Trophoblast cell (in vitro differentiated cells and primary cell): ENCODE measurements at regions not wholly inside any gene's neighbourhood (a gene's known extent, or its start where the extent isn't known, plus 50 kb on each side); places are given as distances from the start of the nearest gene placed in this dataset.

Experiments
- DNase-seq, 2 donors: peaks; one replicate each; pipeline ENCODE4 v3.0.0-alpha.2; 2016
- H2AFZ ChIP-seq: 2 replicates; pipeline ENCODE4 v1.6.1; 2013; ENCODE audit warnings: low read length, moderate library complexity, mild to moderate bottlenecking; ENCODE audit not compliant: insufficient read depth, poor library complexity
- H2AK5ac ChIP-seq: 2 replicates; pipeline ENCODE4 v1.6.1; 2013; ENCODE audit warnings: mild to moderate bottlenecking, low read length
- H2BK120ac ChIP-seq: 2 replicates; pipeline ENCODE4 v1.6.1; 2013; ENCODE audit warnings: low read length, mild to moderate bottlenecking, moderate library complexity; ENCODE audit not compliant: insufficient read depth, poor library complexity
- H2BK12ac ChIP-seq: 2 replicates; pipeline ENCODE4 v1.6.1; 2013; ENCODE audit warnings: mild to moderate bottlenecking, low read length, moderate library complexity
- H2BK5ac ChIP-seq: 2 replicates; pipeline ENCODE4 v1.6.1; 2013; ENCODE audit warnings: low read length, low read depth, moderate library complexity, mild to moderate bottlenecking; ENCODE audit not compliant: poor library complexity
- H3K14ac ChIP-seq: 2 replicates; pipeline ENCODE4 v1.6.1; 2013; ENCODE audit warnings: mild to moderate bottlenecking, low read length
- H3K18ac ChIP-seq: 2 replicates; pipeline ENCODE4 v1.6.1; 2013; ENCODE audit warnings: mild to moderate bottlenecking, low read length
- H3K23ac ChIP-seq: 2 replicates; pipeline ENCODE4 v1.6.1; 2013; ENCODE audit warnings: low read length
- H3K27ac ChIP-seq: 2 replicates; pipeline ENCODE4 v1.5.1; 2013; ENCODE audit warnings: low read depth, mild to moderate bottlenecking, inconsistent platforms, low read length, moderate library complexity
- H3K27me3 ChIP-seq: 2 replicates; pipeline ENCODE4 v1.6.1; 2013; ENCODE audit warnings: inconsistent platforms, mild to moderate bottlenecking, low read length, moderate library complexity; ENCODE audit not compliant: insufficient read depth
- H3K36me3 ChIP-seq, 2 experiments: 1 replicate in 1 of 2; 2 replicates in 1 of 2; pipeline ENCODE4 v1.6.1; 2013; ENCODE audit warnings: low read length in 2 of 2, mild to moderate bottlenecking in 2 of 2, moderate library complexity in 1 of 2; ENCODE audit not compliant: insufficient read depth in 2 of 2, control insufficient read depth in 1 of 2
- H3K4ac ChIP-seq: 2 replicates; pipeline ENCODE4 v1.6.1; 2013; ENCODE audit warnings: low read depth, mild to moderate bottlenecking, low read length, moderate library complexity
- H3K4me1 ChIP-seq, 2 experiments: 1 replicate in 1 of 2; 2 replicates in 1 of 2; pipeline ENCODE4 v1.6.1; 2013; ENCODE audit warnings: low read length in 2 of 2, mild to moderate bottlenecking in 2 of 2, moderate library complexity in 1 of 2; ENCODE audit not compliant: insufficient read depth in 2 of 2, control insufficient read depth in 1 of 2
- H3K4me2 ChIP-seq: 2 replicates; pipeline ENCODE4 v1.6.1; 2013; ENCODE audit warnings: inconsistent platforms, mild to moderate bottlenecking, low read length, moderate library complexity
- H3K4me3 ChIP-seq: 2 replicates; pipeline ENCODE4 v1.5.1; 2013; ENCODE audit warnings: mild to moderate bottlenecking, low read depth, low read length, inconsistent platforms
- H3K79me1 ChIP-seq: one replicate; pipeline ENCODE4 v1.6.1; 2013; ENCODE audit warnings: low read length
- H3K79me2 ChIP-seq: 2 replicates; pipeline ENCODE4 v1.6.1; 2013; ENCODE audit warnings: low read length, mild to moderate bottlenecking; ENCODE audit not compliant: control insufficient read depth, insufficient read depth, poor library complexity
- H3K9ac ChIP-seq: 2 replicates; pipeline ENCODE4 v1.6.1; 2013; ENCODE audit warnings: mild to moderate bottlenecking, low read length
- H3K9me3 ChIP-seq: 2 replicates; pipeline ENCODE4 v1.6.1; 2013; ENCODE audit warnings: low read depth, mild to moderate bottlenecking, control low read depth, inconsistent platforms, low read length; ENCODE audit not compliant: insufficient read depth
- H4K12ac ChIP-seq: 2 replicates; pipeline ENCODE4 v1.6.1; 2013; ENCODE audit warnings: low read depth, mild to moderate bottlenecking, low read length, moderate library complexity
- H4K8ac ChIP-seq: 2 replicates; pipeline ENCODE4 v1.6.1; 2013; ENCODE audit warnings: low read depth, mild to moderate bottlenecking, low read length, moderate library complexity
- H4K91ac ChIP-seq: one replicate; pipeline ENCODE4 v1.6.1; 2013; ENCODE audit warnings: low read depth, mild to moderate bottlenecking, low read length, moderate library complexity
- WGBS: extraction: QIAGEN DNeasy Blood & Tissue Kit; methylation state at CpG from one replicate; pipeline ENCODE4 v1.1.7; 2013; ENCODE audit warnings: missing lambda C conversion rate; ENCODE audit not compliant: insufficient read length, insufficient coverage; ENCODE audit errors: extremely low coverage; 5-methylcytosine and 5-hydroxymethylcytosine counted together

DNA sequence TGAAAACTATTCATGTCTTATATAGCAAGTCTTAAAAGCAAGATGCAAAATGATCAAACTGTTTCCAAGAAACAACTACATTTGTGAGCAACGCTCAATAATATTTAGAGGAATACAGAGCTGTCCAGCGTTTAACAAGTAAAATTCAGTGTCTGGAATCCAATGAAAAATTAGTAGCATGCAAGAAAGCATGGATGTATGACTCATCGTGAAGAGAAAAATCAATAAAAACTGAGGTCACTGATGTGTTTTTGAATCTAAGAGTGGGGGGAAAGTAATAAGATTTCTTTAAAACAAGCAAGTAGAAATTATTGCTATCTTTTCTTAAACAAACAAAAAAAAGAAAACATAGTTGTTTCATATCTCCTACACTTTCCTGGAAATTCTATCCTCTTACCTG, 600.3 kb upstream of the GOLIM4 start:
- no peak overlapping the region for H2AFZ ChIP-seq
- no peak overlapping the region for H4K8ac ChIP-seq
- no peaks in the 10 kb centered on the region for H3K27me3 ChIP-seq
- no peaks in the 10 kb centered on the region for H3K9me3 ChIP-seq
- no peak for DNase-seq
- H3K79me1 ChIP-seq, result no peaks in the 10 kb centered on the region
- H3K4me1 ChIP-seq, result no peaks in the 10 kb centered on the region
- H3K14ac ChIP-seq, result no peak overlapping the region
- H4K12ac ChIP-seq, result no peak overlapping the region
- no peaks in the 10 kb centered on the region for H3K79me2 ChIP-seq
- no peak overlapping the region for H2BK120ac ChIP-seq
- no CpG with 5 or more reads among the region's 3 CpGs for WGBS
- no peak overlapping the region for H3K4me3 ChIP-seq
- no peak overlapping the region for H3K4me2 ChIP-seq
- H3K9ac ChIP-seq, result no peak overlapping the region
- no peak overlapping the region for H2AK5ac ChIP-seq
- no peak overlapping the region for H4K91ac ChIP-seq
- H3K4ac ChIP-seq, result no peak overlapping the region
- no peak overlapping the region for H3K27ac ChIP-seq
- H3K18ac ChIP-seq, result no peak overlapping the region
- H2BK12ac ChIP-seq, result no peak overlapping the region
- H3K36me3 ChIP-seq, result no peaks in the 10 kb centered on the region
- no peak overlapping the region for H3K23ac ChIP-seq
- H2BK5ac ChIP-seq, result no peak overlapping the region

DNA sequence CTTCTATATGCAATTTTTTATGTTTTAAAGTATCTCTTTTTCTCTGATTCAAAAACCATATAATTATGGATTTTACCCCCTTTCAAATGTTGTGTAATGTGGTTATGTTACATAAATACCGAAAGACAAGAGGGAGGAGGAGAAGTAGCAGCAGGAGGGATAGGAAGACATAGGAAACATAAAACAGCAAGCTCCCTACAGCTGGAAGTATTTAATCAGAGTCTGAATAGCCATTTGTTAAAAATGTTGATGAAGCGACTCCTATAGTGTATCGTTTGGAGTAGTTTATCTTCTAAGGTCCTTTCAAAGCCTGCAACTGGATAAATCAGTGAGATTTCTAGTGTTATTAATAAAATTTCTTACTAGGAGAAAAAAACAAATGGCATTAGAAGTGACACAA, 598.1 kb upstream of the GOLIM4 start:
- no peak overlapping the region for H4K12ac ChIP-seq
- no peak overlapping the region for H3K14ac ChIP-seq
- no peak overlapping the region for H3K4me2 ChIP-seq
- no peak overlapping the region for H3K9ac ChIP-seq
- no peak overlapping the region for H4K8ac ChIP-seq
- H3K79me1 ChIP-seq, result no peaks in the 10 kb centered on the region
- H3K4me1 ChIP-seq, result no peaks in the 10 kb centered on the region
- no peak overlapping the region for H3K27ac ChIP-seq
- no CpG with 5 or more reads among the region's 3 CpGs for WGBS
- H2BK12ac ChIP-seq, result no peak overlapping the region
- H2BK5ac ChIP-seq, result no peak overlapping the region
- H3K4ac ChIP-seq, result no peak overlapping the region
- H3K27me3 ChIP-seq, result no peaks in the 10 kb centered on the region
- no peaks in the 10 kb centered on the region for H3K9me3 ChIP-seq
- no peak overlapping the region for H3K23ac ChIP-seq
- H3K79me2 ChIP-seq, result no peaks in the 10 kb centered on the region
- no peak overlapping the region for H3K4me3 ChIP-seq
- H2BK120ac ChIP-seq, result no peak overlapping the region
- H3K36me3 ChIP-seq, result no peaks in the 10 kb centered on the region
- no peak overlapping the region for H4K91ac ChIP-seq
- H2AK5ac ChIP-seq, result no peak overlapping the region
- no peak for DNase-seq
- no peak overlapping the region for H2AFZ ChIP-seq
- no peak overlapping the region for H3K18ac ChIP-seq

DNA sequence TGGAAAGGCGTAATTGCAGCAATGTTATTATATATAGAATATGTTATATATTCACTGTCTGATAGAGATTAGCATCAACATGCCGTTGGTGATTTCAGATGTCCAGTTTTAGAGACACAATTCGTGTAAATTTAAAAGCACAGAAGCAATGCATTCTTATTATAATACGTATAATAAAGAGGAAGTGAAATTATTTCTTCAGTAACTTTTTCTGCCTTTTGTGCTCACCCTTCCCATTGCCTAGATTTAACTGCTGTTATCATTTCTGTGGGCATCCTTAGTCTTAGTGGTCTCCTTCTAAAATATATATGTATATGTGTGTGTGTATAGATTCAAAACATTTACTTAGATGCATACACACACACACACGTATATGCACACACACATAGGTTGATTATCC, 592.5 kb upstream of the GOLIM4 start:
- Histone ChIP-seq H3K79me1 (no peaks in the 10 kb centered on the region), H4K12ac (no peak overlapping the region), H4K8ac (no peak overlapping the region), H3K4me3 (no peak overlapping the region), H2BK12ac (no peak overlapping the region), H3K27me3 (no peaks in the 10 kb centered on the region), H3K18ac (no peak overlapping the region), H3K9me3 (no peaks in the 10 kb centered on the region), H3K4me2 (no peak overlapping the region), H3K9ac (no peak overlapping the region), H2BK5ac (no peak overlapping the region), H2AFZ (no peak overlapping the region), H3K36me3 (no peaks in the 10 kb centered on the region), H4K91ac (no peak overlapping the region), H3K4me1 (no peaks in the 10 kb centered on the region), H3K79me2 (no peaks in the 10 kb centered on the region), H3K4ac (no peak overlapping the region), H3K27ac (no peak overlapping the region), H2AK5ac (no peak overlapping the region), H3K23ac (no peak overlapping the region), H2BK120ac (no peak overlapping the region), H3K14ac (no peak overlapping the region)
- no CpG with 5 or more reads among the region's 5 CpGs for WGBS
- DNase-seq, result no peak

DNA sequence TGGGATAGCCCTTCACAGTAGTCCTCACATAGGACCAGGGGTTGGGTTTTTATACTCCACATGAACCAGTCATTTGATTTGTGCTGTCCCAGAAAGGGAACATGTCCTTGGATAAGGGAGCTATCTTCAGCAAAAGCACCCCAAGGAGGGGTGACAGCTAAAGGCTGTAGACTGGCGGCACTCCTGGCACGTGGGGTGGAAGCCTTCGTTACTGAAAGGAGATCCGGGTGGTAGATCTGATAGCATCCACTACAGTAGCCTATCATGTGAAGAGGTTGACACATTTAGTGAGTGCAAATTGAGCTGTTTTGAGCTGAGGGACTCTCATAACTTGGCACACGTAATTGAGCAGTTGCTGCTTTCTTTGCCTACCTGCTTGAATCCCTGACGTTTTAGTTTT, 588.8 kb upstream of the GOLIM4 start:
- H3K9me3 ChIP-seq, result no peaks in the 10 kb centered on the region
- H2AK5ac ChIP-seq, result no peak overlapping the region
- DNase-seq, result no peak
- H2BK12ac ChIP-seq, result no peak overlapping the region
- H3K18ac ChIP-seq, result no peak overlapping the region
- H3K4me1 ChIP-seq, result no peaks in the 10 kb centered on the region
- H3K27me3 ChIP-seq, result no peaks in the 10 kb centered on the region
- H4K8ac ChIP-seq, result no peak overlapping the region
- no peak overlapping the region for H3K27ac ChIP-seq
- no peak overlapping the region for H3K4me3 ChIP-seq
- H3K4ac ChIP-seq, result no peak overlapping the region
- no peaks in the 10 kb centered on the region for H3K79me1 ChIP-seq
- no peak overlapping the region for H2AFZ ChIP-seq
- no peak overlapping the region for H3K23ac ChIP-seq
- H3K9ac ChIP-seq, result no peak overlapping the region
- no peak overlapping the region for H3K14ac ChIP-seq
- no peaks in the 10 kb centered on the region for H3K36me3 ChIP-seq
- H4K12ac ChIP-seq, result no peak overlapping the region
- no peak overlapping the region for H2BK5ac ChIP-seq
- H3K4me2 ChIP-seq, result no peak overlapping the region
- H4K91ac ChIP-seq, result no peak overlapping the region
- no peaks in the 10 kb centered on the region for H3K79me2 ChIP-seq
- no CpG with 5 or more reads among the region's 6 CpGs for WGBS
- H2BK120ac ChIP-seq, result no peak overlapping the region
